ENCODE measurements at regions not wholly inside any gene's neighbourhood (a gene's known extent, or its start where the extent isn't known, plus 50 kb on each side); places are given as distances from the start of the nearest gene placed in this dataset.
A peak's percentile ranks its signal among the peaks of the same experiment; 100 is the strongest.

DNA sequence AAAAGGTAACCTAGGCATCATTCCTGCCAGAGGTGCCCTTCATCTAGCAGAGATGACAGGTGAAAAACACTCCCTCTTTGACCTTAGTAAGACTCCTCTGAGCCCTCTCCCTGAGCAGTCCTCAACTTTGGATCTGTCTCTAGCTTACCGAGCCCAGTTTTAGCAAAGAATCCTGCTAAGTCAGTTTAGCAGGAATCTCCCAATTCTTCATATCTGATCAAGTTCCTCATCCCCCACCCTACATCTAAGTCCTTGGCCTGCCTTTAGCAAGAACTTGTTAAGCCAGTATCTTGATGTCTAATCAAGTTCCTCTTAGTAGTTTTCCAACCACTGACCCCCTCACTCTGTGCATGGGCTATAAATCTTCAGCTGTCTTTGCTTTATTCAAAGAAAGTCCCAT lies 235.6 kb downstream of the OMA1 start:
- DNase-seq (ENCODE audit: low spot score): no peak

DNA sequence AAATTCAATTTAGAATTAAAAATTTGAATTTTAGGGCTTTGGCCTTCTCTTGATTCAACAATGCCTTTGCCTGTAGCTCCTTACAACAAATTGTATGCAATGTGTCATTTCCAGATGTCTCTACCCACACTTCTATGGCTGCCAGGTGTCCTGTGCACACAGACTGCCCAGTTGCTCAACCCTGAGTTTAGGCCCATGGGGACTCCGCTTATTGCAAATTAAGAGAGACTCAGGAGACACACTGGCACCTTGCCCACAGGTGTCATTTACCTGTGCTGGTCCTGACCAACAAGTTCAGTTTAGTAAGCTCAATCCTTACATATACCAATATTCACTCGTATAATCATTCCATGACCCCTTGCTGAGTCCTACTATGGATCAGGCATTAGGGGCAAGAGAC lies 236.1 kb downstream of the OMA1 start:
- DNase-seq (ENCODE audit: low spot score): no peak

DNA sequence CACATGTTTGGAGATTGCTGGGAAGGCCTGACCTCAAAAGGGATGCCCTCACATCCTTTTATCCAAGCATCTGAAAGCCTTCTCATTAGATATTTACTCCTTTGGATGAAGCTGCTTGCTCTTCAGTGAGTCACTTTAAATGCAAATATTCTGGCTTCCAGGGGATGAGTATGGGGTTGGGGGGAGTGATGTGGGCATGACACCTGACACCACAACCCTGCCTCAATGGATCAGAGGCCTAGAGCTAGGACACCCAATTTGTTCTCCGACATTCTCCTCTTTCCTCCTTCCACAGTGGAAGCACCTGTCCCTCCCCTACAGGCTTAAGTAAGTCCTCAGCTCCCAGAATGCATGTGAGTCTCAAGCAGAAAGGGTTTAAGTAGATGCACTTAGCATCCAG lies 238.3 kb downstream of the OMA1 start:
- DNase-seq (ENCODE audit: low spot score): no peak

DNA sequence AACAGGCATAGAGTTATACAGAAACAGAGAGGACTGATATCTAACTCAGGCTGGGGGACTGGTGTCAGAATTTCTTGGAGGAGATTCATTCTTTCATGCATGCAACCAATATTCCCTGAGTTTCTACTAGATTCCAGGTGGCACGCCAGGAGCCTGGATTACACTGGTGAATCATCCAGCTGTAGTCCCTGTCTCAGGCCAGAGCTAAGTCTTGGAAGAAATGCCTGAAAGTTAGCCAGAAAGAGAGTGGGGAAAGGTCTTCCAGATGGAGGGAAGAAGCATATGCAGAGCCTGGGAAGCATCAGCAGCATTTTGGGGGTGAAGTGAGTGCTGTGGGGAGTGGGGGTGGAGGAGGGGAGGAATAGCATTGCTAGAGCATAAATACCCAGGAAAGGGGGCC lies 239.1 kb downstream of the OMA1 start:
- DNase-seq (ENCODE audit: low spot score): no peak

DNA sequence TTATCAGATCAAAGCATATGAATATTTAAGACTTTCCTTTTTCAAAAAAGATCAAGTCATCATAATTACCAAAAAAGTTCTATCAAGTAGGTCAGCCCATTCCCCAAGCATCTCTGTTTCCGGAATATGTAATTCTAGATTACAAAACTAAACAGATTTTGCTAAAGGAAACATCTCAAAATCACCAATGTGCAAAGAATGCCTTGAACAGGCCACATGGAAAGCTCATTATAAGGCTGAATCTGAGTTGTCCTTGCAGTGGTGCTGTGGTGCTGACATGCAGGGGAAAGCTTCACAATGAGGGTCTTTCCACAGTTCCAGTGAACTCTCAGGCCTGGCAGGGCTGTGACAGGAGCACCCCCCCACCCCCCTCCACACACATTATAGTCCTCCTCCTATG lies 240.9 kb downstream of the OMA1 start:
- DNase-seq (ENCODE audit: low spot score): no peak

DNA sequence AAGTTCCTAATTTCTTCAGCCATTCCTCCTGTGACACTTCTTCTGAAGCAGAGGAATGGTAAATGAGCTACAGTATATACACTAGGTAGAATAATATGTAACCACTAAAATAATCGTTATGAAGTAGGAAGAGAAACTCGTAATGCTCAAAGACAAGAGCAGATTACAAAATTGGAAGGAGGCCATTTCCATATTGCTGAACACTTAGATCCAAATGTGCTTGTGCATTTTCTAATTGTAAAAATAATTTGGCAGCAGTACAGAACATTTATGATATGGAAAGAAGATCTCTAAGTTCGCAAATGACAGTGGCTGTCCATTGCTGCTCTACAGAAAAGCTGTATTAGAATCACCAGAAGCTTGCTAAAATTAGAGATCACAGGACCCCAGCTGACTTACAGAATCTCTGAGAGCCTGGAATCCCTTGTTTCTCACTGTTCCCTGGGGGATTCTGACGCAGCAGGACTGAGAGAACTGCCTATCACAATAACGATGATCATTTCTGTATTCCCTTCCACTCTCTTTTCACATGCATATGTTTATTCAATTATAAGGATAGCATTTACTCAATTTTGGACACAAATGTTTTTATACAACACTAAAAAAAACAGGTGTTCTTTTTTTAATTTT lies 242.1 kb downstream of the OMA1 start:
- no peak for DNase-seq (ENCODE audit: low spot score)

DNA sequence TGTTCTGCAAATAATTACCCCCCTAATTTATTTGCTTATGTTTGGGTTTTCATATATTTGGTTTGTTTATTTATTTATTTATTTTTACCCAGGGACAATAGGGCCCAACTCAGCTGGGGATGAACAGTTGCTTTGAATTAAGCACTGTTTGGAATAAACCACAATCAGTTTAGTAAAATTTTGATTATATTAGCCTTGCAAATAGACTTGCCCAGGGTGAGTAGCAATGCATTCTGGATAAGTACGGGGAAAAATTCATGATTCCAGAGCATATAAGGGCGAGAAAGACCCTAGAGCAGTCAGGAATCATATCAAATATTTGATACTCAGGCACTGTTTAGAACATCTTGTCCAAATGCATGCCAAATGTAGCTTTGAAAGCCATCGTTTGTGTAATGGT lies 242.7 kb downstream of the OMA1 start:
- DNase-seq (ENCODE audit: low spot score): no peak

DNA sequence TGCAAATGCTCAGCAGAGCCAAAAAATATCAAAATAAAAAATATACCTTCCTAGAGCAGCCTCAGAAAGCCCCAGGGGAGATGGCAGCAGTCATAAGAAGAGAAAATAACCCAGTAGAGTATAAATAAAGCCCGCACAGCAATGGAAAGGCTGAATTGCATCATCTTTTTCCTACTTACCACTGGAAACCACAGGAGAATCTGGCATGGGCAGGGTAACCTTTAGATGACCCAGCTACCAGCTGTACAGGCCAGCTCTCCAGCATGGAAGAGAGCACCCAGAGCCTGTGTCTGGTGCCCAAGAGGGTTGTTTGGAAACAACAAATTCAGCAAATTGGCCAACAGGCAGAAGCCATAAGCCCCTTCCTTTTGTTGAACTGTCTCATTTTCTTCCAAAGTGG lies 253.1 kb downstream of the OMA1 start:
- DNase-seq (ENCODE audit: low spot score): no peak

DNA sequence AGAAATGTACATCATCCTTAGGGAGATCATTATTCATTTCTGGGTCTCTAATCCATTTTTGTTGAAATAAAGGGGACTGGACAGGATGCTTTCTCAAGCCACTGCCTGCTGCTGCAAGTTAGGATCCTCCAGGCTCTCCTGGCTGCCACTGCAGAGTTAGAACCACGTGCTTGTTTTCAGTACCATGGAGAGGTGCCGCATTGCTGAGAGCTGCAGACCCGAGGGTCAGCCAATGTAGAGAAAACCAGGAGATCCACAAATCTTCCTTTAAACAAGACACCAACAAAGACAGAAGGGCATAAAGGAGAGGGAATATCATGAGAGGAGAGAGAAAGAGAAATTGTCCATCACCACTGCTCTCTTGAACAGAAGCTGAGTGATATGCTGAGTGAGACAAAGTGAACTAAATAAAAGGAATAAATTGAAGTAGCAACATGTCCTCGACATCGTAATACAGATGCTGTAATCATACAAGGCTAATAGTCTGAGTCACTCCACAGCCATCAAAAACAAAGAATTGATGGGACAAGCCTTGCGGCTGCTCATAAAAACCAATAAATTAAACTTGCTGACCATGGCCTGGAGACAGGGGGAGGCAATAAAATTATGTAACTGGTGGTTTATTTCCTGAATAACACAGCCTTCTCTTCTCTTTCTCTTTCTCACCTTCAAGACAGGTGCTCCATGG lies 255.7 kb downstream of the OMA1 start:
- DNase-seq (ENCODE audit: low spot score): peak; percentile 6

DNA sequence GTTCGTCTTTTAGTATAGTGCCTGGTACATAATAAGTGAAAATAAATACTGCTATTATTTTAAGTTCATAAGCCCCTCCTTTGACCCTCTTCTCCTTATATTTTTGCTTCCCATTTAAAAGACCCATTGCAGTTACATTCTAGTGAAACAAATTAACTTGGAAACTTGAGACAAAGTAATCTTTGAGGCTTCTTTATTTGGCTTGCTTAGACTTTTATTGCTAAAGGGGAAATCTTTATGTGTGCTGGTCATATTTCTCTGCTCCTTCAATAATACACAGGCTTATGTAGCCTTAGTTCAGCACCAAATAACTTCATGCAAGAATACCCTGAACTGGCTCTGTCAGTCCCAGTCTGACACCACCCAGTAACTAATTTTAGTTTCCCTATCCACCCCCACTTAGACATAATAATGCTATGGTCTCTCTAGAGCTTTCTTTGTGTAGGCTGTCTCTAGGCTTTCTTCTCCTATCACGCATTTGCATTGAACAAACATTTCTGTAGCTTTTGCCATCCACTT lies 257.8 kb downstream of the OMA1 start:
- no peak for DNase-seq (ENCODE audit: low spot score)

DNA sequence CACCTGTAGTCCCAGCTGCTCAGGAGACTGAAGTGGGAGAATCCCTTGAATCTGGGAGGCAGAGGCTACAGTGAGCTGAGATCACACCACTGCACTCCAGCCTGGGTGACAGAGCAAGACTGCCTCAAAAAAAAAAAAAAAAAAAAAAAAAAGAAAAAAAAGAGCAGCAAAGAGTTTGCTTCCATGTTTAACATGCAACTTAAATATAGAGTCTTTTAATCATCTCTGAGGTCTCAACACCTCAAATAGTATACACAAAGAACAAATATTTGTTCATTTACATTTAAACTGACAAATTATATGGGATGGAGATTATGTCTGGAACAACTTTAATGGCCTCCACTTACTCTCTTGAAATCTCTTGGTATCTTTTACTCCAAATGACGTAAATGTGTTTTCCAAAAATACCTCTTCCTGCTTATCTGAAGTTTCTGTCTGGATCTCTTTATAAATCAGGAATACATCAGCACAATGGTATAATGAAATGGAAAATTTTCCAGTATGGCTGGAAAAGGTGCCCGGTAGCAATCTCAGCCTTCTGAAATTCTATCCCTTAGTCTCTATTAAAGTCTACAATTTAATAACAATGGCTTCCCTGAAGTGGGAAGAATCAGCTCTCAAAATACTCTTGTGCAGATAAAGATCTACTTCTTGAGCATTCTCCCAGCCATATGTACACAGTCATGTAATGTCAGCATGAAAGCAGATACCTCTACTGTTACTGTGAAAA lies 258.5 kb downstream of the OMA1 start:
- DNase-seq (ENCODE audit: low spot score): no peak

DNA sequence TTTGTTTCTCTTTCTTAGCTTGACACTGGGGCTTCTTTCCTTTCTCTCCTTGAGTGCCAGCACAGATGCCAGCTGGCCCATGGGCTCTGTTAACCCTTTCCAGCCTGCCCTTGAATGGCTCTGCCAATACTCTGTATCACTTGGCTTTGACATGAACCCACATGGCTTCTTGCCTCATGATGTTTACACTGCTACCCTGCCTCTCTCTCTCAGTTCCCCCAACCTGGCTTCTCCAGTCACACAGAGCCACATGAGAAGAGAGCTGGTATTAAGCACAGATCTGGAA lies 262.4 kb downstream of the OMA1 start:
- no peak for DNase-seq (ENCODE audit: low spot score)

DNA sequence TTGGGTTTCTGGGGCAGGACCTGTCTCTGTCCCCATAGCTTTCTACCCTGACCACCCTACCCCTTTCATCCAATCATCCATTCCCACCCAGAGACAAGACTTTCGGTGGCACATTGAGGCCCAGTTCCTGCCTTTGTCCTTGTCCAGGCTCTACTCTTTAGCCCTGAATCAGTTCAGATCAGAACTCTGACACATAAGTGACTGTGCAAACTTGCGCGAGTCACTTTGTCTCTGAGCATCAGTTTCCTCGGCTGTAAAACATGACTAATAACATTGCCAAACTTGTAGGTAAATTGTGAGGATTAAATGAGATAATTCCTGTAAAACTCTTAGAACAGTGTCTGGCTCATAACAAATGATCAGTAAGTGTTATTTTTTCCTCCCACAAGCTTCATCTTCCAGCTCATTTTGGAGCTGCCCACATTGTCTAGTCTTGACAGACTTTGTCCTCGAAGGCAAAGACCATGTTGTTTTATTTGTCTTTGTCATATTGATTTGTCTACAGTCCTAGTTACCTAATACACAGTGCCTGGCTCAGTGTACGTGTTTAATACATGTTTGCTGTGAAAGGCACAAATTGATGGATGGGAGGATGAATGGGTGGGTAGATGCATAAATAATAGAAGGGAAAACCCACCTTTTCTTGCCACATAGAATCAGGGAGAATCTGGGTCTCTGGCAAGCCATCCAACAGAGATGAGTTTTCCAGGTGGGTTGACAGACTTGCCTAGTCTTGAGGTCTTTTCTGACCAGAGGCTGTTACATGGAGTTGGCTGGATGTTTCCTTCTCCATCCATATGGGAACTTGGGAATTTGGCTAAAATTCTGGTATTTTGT lies 262.9 kb downstream of the OMA1 start:
- DNase-seq (ENCODE audit: low spot score): peak; percentile 12

DNA sequence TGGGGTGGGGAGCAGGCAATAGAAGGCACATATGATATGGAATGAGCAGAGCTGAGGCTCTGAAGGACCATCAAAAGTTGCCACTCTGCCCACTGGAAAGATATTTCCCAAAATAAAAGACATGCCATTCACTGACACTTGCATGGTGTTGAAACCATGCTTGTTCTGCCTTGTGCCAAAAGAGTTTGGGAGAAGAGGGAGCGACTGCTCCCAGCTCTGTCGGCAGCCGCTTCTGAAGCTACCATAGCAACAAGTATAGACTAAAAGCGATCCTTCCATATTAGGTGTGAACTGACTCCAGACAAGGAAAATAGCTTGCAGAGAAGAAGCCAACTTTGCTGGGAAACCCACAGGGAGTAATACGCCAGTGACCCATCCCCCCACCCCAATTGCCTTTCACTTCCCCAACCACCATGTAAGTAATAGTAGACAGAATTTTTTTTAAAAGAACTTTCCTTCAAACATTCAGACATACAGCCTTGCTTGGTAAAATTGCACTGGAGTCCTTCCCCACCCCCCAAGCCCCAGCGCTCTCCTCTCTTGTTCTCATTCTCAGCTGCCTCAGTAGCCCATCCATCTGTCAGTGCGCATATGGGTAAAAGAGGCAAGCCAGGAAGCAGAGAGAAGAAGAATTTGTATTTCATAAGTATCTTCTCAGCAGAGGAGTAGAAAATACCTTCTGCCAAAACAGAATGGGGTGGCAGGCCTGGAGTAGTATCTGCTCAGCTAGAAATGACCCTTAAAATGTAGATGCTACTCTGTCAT lies 263.7 kb downstream of the OMA1 start:
- DNase-seq (ENCODE audit: low spot score): no peak

DNA sequence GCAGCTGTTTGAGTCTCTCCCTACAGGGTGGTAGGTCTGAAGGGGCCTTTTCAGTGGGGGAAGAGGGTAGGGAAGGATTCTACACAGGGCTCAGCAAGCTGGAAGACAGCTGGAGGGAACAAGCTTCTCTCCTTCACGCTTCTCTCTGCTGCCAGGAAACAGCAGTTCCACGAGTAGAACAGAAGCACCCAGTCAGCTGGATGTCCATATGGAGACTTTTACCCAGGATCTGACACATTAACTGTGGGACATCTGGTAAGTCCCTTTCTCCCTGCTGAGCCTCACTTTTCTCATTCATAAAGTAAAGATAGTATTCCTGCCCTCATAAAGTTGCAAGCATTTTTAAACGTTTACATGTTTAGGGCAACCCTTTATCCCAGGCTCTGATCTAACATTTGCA lies 280.3 kb downstream of the OMA1 start:
- DNase-seq (ENCODE audit: low spot score): no peak

DNA sequence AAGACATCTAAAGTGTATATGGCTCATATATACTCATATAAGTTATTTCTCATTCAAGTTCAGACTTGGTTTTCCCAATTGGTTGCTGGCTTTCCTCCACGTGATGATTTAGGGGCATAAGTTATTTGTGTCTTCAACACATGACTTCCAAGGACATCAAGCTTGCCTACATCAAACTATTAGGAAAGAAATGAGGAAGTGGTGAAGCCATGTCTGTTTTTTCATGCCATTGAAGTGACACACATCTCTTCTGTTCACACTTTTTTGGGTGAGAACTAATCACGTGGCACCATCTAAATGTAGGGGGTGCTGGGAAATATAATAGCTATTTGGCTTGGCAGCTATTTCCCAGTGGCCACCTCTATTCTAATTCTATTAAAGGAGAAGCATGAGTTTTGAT lies 282.1 kb downstream of the OMA1 start:
- no peak for DNase-seq (ENCODE audit: low spot score)

DNA sequence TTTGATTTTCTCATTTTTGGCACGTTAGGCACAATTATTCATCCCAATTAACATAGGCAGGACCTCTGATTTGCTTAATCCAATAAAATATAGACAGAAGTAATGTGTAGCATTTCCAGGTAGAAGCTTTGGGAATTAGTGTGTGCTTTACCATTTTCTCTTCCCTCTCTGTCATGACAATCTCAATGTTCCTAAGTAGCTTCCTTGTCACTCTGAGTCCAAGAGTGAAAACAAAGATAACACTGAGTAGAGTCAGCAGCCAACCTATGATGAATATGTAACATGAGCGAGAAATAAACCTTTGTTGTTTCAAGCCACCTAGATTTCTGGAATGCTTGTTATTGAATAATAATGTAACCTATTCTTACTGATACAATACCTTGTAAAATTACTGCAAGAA lies 283.8 kb downstream of the OMA1 start:
- DNase-seq (ENCODE audit: low spot score): no peak

DNA sequence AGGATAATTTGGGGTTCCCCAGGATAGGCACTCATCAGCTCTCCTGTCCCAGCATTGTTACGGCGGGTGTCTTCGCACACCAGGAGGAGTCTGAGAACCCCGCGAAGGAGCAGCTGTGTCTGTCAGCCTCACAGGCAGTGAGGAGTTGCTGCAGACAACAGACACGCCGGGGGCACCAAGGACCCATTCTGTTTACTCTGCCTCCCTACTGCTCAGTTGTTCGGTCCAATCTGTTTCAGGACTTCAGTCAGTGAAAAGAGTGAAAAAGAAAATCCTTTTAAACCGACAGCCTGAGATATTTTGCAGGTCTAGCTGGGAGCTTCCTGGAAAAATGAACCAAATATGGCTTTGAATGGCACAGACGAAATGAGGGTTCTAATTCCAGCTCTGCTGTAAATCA lies 288.4 kb downstream of the OMA1 start:
- DNase-seq (ENCODE audit: low spot score): no peak

DNA sequence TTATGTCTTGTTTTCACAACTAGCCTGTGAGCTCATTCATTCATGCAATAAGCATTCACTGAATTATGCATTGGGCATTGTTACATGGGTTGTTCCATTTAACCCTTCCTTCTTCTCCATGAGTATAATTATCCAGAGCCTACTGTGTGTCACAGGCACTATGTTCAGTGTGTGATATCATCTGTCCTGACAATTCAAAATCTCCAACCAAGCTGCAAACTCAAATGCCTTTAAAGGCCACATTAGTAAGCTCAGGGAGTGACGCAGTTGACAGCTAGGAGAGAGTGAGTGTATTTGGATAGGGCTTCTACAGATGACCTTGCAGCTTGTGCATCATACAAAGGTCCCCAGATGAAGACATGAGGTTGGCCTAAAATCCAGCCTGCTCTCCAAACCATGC lies 289.5 kb downstream of the OMA1 start:
- no peak for DNase-seq (ENCODE audit: low spot score)

DNA sequence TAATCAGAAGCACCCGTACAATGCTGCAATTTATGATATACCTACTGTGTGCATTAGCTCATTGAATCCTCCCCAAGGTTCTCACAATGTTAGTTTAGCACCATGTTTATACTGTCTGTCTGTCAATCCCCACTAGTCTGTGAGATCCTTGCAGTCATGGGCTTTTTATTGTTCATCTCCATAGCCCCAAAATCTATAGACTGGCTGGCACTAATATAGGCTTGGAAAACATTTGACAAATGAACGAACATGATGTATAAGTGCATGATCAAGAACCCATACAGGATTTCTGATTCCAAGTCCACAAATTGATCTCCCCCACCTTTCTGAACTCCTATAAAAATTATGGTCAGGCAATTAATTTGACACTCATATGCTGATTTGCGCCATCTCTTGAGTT lies 290.0 kb downstream of the OMA1 start:
- DNase-seq (ENCODE audit: low spot score): no peak

DNA sequence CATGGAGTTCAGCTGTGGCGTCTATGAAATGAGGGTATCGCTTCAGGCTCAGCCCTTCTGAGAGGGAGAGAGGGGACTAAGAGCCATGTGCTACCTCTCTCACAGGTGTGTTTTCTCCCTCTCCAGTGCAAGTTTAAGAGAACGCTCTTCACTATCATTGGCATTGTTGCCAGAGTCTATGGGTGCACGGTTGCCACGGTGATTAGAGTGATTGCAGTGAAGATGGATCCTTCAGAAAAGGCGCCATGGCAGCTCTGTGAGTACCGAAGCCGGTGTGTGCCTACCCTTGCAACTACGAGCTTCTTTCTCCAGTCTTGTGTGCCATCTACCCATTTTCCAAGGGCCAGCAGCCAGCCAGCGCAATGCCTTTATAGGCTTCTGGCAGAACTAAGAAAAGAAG lies 290.5 kb downstream of the OMA1 start:
- DNase-seq (ENCODE audit: low spot score): no peak

DNA sequence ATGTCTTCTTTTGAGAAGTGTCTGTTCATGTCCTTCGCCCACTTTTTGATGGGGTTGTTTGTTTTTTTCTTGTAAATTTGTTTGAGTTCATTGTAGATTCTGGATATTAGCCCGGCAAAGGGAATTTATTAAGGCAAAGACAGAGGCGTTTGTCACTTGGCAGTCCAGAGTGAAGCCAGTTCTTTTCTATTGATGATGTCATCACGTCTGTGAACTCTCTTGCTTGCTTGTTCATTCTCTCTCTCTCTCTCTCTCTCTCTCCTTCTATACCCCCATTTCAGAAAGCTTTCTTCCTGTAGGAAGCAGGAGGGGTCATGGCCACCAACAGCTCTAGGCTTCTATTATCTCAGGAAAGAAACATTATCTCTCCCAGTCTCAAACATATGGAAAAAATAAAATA lies 291.3 kb downstream of the OMA1 start:
- DNase-seq (ENCODE audit: low spot score): no peak
